ENCODE measurements at regions not wholly inside any gene's neighbourhood (a gene's known extent, or its start where the extent isn't known, plus 50 kb on each side); places are given as distances from the start of the nearest gene placed in this dataset.
A peak's percentile ranks its signal among the peaks of the same experiment; 100 is the strongest.

DNA sequence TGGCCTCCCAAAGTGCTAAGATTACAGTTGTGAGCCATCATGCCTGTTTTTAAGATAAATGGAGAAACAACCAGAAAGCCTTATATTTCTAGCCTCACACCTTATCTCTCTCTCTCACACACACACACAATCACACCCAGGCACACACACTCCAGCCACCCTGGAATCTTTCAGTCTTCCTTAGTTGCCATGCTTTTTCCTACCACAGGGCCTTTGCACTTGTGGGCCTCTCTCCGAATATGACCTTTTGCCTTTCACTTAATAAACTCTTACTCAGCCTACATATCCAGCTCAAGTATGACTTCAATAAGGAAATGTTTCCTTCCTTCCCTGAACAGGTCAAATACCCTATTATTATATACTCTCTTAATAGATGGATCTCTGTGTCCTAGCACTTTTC is 290.7 kb downstream of the NFIB start:
- no peak for DNase-seq (ENCODE audit: low read depth, low spot score)
- TF ChIP-seq, protein P1, sequence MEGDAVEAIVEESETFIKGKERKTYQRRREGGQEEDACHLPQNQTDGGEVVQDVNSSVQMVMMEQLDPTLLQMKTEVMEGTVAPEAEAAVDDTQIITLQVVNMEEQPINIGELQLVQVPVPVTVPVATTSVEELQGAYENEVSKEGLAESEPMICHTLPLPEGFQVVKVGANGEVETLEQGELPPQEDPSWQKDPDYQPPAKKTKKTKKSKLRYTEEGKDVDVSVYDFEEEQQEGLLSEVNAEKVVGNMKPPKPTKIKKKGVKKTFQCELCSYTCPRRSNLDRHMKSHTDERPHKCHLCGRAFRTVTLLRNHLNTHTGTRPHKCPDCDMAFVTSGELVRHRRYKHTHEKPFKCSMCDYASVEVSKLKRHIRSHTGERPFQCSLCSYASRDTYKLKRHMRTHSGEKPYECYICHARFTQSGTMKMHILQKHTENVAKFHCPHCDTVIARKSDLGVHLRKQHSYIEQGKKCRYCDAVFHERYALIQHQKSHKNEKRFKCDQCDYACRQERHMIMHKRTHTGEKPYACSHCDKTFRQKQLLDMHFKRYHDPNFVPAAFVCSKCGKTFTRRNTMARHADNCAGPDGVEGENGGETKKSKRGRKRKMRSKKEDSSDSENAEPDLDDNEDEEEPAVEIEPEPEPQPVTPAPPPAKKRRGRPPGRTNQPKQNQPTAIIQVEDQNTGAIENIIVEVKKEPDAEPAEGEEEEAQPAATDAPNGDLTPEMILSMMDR (IDR thresholded peaks at IDR 0.05; ENCODE audit: low read depth, low read length): no peak
- in situ Hi-C loops (cut with HindIII; ENCODE audit: low sequenced_read_pairs): no loop called here
- H3K4me3 ChIP-seq (ENCODE audit: low read depth, low read length): no peak overlapping the region

DNA sequence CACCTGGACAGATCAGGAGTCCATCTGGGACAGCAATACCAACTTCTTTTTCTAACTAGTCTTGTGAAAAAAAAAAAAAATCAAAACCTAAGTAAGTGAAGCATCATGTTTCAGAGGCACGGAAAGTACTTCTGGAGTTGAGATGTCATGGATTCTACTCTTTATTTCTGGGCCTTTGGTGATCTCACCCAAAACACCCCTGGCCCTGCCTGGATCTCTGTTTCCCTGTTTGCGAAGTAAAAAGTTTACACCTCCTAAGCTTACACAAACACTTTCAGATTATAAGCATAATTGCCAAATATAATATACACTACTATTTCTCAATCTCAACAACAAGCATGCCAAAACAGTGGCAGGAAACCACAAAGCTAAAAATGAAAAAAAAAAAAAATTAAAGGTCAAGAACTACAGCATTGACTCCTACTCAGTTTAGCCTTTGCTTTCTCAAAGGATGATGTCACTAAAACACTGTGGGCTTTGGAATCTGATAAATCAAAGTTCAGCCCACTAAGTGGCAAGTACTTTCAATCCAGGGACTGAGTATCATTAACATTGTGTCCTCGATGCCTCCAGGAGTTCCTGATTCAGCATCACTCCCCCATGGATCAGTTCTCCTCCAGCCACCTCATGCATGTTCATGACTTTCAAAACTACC is 291.9 kb downstream of the NFIB start:
- DNase-seq (ENCODE audit: low read depth, low spot score): peak; percentile 62
- in situ Hi-C loops (cut with HindIII; ENCODE audit: low sequenced_read_pairs): no loop called here
- H3K4me3 ChIP-seq (ENCODE audit: low read depth, low read length): no peak overlapping the region
- TF ChIP-seq, protein P1 (IDR thresholded peaks at IDR 0.05; ENCODE audit: low read depth, low read length): no peak

DNA sequence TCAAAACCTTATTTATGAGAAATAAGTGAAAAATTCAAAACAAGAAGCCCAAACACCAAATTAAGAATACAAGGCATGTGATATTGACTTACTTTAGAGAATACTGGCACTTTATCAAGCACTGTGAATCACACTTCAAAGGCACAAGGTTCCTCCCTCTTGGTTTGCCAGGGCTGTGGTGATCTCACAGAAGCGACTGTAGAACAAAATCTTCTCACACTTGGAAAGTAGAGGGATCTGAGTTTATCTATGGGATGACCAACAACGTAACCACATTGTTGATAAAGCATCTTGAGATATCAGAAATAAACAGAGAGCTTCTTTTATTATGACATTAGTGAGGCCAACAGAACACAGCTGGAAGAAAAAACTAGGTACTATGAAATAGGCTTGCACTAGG is 295.9 kb downstream of the NFIB start:
- TF ChIP-seq, protein P1 (IDR thresholded peaks at IDR 0.05; ENCODE audit: low read depth, low read length): no peak
- peak; percentile 78 for DNase-seq (ENCODE audit: low read depth, low spot score)
- in situ Hi-C loops (cut with HindIII; ENCODE audit: low sequenced_read_pairs): no loop called here
- H3K4me3 ChIP-seq (ENCODE audit: low read depth, low read length): no peak overlapping the region

DNA sequence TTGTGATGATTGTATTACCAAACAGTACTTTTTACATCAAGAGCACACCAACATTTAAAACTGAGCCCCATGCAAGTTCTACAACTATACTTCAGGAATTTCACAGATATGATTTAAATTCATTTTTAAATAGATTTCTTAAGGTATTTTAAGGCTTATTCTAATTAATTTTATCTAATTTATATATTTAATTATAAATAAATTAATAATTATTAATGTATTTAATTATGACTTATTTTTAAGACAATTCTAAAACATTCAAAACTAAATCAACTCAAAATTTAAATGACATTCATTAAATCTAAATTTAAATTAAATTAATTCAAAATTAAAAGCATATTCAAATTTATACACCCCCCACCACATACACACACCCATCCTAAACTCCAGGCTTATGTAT is 299.2 kb downstream of the NFIB start:
- no peak for DNase-seq (ENCODE audit: low read depth, low spot score)
- TF ChIP-seq, protein P1 (IDR thresholded peaks at IDR 0.05; ENCODE audit: low read depth, low read length): no peak
- H3K4me3 ChIP-seq (ENCODE audit: low read depth, low read length): no peak overlapping the region
- in situ Hi-C loops (cut with HindIII; ENCODE audit: low sequenced_read_pairs): no loop called here

DNA sequence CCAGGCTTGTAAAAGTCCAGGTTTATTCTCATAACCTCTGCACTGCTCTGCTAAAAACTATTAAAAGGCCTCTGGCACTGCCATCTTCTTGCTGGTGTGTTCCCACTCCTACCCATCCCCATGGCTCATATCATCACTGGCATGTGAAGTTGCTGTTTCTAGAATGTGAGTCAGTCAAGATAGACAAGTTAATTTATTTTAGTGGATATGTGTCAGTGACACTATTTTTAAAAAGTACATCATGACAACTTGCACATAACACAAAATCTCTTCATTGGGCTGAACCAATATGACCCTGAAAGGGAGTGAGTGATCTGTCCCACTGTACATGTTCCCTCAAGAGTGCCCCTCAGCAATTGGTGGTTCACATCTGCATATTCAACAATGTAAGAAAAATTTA is 299.7 kb downstream of the NFIB start:
- no peak for DNase-seq (ENCODE audit: low read depth, low spot score)
- TF ChIP-seq, protein P1 (IDR thresholded peaks at IDR 0.05; ENCODE audit: low read depth, low read length): no peak
- H3K4me3 ChIP-seq (ENCODE audit: low read depth, low read length): no peak overlapping the region
- in situ Hi-C loops (cut with HindIII; ENCODE audit: low sequenced_read_pairs): no loop called here

DNA sequence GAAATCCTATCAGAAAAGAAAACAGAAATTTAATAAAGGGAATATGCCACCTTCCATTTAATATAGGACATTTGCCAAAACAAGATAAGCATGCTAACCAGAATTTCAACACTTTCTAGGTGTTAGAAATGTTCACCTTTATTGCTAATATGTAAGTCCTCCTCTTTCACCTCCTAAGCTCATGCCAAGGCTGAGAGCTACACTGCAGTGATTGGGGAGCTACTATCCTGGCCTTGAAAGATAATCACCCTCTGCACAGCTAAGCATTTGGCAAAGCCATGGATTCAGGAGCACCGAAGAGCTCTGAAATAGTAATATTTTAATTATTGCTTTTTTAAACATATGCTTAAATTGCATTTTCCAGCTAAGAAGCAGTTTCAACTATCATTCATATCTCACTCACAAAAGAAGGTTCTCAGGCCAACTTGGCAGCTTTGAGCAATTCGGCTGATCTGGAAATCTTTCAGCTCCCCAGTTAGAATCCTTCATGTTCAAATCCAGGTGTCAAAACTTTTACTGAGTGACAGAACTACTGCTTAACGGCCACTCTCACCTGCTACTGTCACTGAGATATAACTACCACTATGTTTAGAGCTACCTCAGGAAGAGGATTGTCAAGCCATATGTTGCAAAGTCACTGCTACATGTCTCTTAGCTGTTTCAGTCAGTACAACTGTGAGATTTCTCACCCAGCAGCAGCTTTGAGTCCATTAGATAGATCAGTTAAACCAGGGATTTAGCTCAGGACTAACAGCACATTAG is 302.0 kb downstream of the NFIB start:
- TF ChIP-seq, protein P1 (IDR thresholded peaks at IDR 0.05; ENCODE audit: low read depth, low read length): no peak
- in situ Hi-C loops (cut with HindIII; ENCODE audit: low sequenced_read_pairs): no loop called here
- no peak for DNase-seq (ENCODE audit: low read depth, low spot score)
- no peak overlapping the region for H3K4me3 ChIP-seq (ENCODE audit: low read depth, low read length)

All from astrocyte of the spinal cord (primary cell).